ENCODE measurements at regions not wholly inside any gene's neighbourhood (a gene's known extent, or its start where the extent isn't known, plus 50 kb on each side); places are given as distances from the start of the nearest gene placed in this dataset.

DNA sequence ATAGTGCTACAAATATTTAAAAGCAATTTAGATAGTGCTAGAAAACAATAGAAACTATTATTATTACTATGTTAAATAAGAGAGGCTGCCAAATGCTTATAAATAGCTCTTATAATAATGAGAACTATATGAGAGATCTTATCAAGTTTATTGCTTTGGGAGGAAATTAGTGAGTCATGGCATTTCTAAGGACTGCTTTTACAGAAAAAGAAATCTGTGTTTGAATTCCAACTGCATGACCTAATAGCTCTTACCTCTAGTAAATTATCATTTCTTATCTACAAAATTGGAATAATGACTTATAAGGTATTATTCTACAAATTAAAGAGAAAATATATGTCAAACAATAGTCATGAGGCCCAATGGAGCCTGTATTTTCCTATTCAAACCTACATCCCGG lies 177.2 kb downstream of the GABRG1 start:
- WGBS, 3 donors, result 81 to 84% (median 82%) methylated on average over 1 of the region's 1 CpG
- H3K4me3 ChIP-seq, result no peak overlapping the region
- H3K27ac ChIP-seq, result no peak overlapping the region
- H3K36me3 ChIP-seq, result no peaks in the 10 kb centered on the region
- intact Hi-C loops (cut with DNase I), result loop anchor here in 1 of 4 donors (10.0 kb wide), 1 partner anchor 1932 kb away; no protein-coding TSS in a partner anchor
- no peaks in the 10 kb centered on the region for H3K4me1 ChIP-seq (ENCODE audit: insufficient read depth)
- TF ChIP-seq POLR2A (IDR thresholded peaks at IDR 0.05) (no peak), EP300 (IDR thresholded peaks at IDR 0.05) (no peak)
- TF ChIP-seq, protein P1, sequence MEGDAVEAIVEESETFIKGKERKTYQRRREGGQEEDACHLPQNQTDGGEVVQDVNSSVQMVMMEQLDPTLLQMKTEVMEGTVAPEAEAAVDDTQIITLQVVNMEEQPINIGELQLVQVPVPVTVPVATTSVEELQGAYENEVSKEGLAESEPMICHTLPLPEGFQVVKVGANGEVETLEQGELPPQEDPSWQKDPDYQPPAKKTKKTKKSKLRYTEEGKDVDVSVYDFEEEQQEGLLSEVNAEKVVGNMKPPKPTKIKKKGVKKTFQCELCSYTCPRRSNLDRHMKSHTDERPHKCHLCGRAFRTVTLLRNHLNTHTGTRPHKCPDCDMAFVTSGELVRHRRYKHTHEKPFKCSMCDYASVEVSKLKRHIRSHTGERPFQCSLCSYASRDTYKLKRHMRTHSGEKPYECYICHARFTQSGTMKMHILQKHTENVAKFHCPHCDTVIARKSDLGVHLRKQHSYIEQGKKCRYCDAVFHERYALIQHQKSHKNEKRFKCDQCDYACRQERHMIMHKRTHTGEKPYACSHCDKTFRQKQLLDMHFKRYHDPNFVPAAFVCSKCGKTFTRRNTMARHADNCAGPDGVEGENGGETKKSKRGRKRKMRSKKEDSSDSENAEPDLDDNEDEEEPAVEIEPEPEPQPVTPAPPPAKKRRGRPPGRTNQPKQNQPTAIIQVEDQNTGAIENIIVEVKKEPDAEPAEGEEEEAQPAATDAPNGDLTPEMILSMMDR (IDR thresholded peaks at IDR 0.05), result no peak
- no peak for DNase-seq
- no peaks in the 10 kb centered on the region for H3K27me3 ChIP-seq
- H3K9me3 ChIP-seq, result no peaks in the 10 kb centered on the region

DNA sequence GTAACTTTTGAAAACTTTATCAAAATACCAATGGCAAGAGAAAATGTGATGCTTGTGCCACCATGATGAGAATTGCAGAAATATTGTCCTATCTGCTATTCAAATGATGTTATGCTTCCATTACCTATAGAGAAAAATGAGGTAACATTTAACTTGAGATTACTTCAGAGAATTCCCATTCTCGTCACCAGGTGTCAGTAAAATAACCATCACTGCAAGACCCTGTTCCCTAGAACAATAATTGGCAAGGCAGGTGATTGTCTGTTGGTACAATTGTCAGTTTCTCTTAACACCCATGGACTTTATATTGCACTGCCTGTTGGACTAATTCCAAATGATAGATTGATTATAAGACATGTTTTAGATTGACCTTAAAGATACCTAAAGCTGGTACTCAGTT lies 179.9 kb downstream of the GABRG1 start:
- H3K9me3 ChIP-seq, result no peaks in the 10 kb centered on the region
- no peaks in the 10 kb centered on the region for H3K36me3 ChIP-seq
- no peaks in the 10 kb centered on the region for H3K27me3 ChIP-seq
- H3K4me1 ChIP-seq (ENCODE audit: insufficient read depth), result no peaks in the 10 kb centered on the region
- intact Hi-C loops (cut with DNase I), result loop anchor here in 1 of 4 donors (10.0 kb wide), 1 partner anchor 1929 kb away; no protein-coding TSS in a partner anchor
- H3K4me3 ChIP-seq, result no peak overlapping the region
- no peak for TF ChIP-seq EP300 (IDR thresholded peaks at IDR 0.05)
- TF ChIP-seq, protein P1 (IDR thresholded peaks at IDR 0.05), result no peak
- no peak for TF ChIP-seq POLR2A (IDR thresholded peaks at IDR 0.05)
- H3K27ac ChIP-seq, result no peak overlapping the region
- no peak for DNase-seq
- 39 to 57% (median 49%) methylated on average over 1 of the region's 1 CpG for WGBS, 3 donors

DNA sequence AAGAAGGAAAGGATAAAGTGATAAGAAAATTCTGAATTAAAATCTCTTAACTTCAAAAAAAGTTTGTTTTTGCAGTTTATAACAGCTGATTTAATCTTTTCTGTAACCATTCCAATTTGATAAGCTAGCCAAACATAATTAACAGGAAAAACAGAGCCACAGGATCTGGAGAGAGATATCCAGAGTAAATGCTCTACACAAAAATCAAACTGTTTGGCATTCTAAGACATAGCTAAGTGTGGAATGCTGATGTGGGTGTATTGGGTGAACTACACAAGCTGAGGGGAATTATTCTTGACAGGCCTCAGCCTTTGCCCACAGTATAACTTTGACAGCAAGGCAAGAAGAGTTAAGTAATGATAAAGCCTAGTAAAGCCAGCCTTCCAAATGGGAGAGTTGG lies 184.8 kb downstream of the GABRG1 start:
- H3K4me3 ChIP-seq, result no peak overlapping the region
- no peaks in the 10 kb centered on the region for H3K9me3 ChIP-seq
- no peaks in the 10 kb centered on the region for H3K4me1 ChIP-seq (ENCODE audit: insufficient read depth)
- H3K27ac ChIP-seq, result no peak overlapping the region
- TF ChIP-seq EP300 (IDR thresholded peaks at IDR 0.05) (no peak), POLR2A (IDR thresholded peaks at IDR 0.05) (no peak)
- TF ChIP-seq, protein P1 (IDR thresholded peaks at IDR 0.05), result no peak
- intact Hi-C loops (cut with DNase I), result no loop called here
- no peaks in the 10 kb centered on the region for H3K27me3 ChIP-seq
- H3K36me3 ChIP-seq, result no peaks in the 10 kb centered on the region
- no peak for DNase-seq

DNA sequence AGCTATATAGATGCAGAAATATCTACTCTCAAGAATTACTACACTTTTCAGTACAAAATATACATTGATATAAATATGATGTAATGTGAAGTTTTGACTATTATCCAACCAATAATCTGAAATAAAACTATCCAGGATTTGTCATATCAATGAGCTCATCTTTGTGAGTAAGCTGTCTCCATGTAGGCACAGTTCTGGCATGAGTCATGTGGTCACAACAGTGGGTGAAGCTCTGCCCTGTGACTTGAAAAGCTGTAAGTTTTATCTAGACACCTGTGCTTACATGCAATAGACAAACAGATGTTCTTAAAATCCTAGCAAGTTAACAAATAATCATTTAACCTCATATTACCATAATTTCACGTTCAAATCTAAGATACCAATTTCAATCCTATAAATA lies 192.7 kb downstream of the GABRG1 start:
- H3K9me3 ChIP-seq, result no peaks in the 10 kb centered on the region
- H3K27ac ChIP-seq, result no peak overlapping the region
- DNase-seq, result no peak
- no peaks in the 10 kb centered on the region for H3K36me3 ChIP-seq
- no peak overlapping the region for H3K4me3 ChIP-seq
- H3K27me3 ChIP-seq, result no peaks in the 10 kb centered on the region
- intact Hi-C loops (cut with DNase I), result no loop called here
- WGBS, 3 donors, result 46 to 57% (median 54%) methylated on average over 1 of the region's 1 CpG
- TF ChIP-seq, protein P1 (IDR thresholded peaks at IDR 0.05), result no peak
- TF ChIP-seq EP300 (IDR thresholded peaks at IDR 0.05) (no peak), POLR2A (IDR thresholded peaks at IDR 0.05) (no peak)
- no peaks in the 10 kb centered on the region for H3K4me1 ChIP-seq (ENCODE audit: insufficient read depth)

DNA sequence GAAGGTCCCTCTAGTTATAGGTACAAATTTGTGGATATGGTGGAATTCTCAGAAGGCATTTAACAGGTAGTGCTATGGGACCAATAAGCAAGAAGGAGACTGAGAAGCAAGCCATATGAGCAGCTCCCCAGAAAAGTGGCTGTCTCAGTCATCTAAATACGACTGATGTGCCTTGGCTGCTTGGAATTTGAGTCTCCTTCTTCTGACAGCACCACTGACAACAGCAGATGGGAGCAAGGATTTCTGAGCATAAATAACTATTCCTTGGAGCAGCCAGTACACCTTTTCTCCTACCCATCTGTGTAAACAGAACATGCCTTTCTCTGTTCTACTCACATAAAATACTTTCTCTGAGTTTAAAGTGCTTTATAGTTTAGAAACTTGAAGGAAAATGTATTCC lies 196.2 kb downstream of the GABRG1 start:
- no peak overlapping the region for H3K4me3 ChIP-seq
- intact Hi-C loops (cut with DNase I), result no loop called here
- no peaks in the 10 kb centered on the region for H3K4me1 ChIP-seq (ENCODE audit: insufficient read depth)
- no peak for DNase-seq
- H3K9me3 ChIP-seq, result no peaks in the 10 kb centered on the region
- no peak overlapping the region for H3K27ac ChIP-seq
- no peak for TF ChIP-seq EP300 (IDR thresholded peaks at IDR 0.05)
- no peak for TF ChIP-seq POLR2A (IDR thresholded peaks at IDR 0.05)
- TF ChIP-seq, protein P1 (IDR thresholded peaks at IDR 0.05), result no peak
- no peaks in the 10 kb centered on the region for H3K36me3 ChIP-seq
- 48 to 50% (median 49%) methylated on average over 1 of the region's 1 CpG for WGBS, 3 donors
- no peaks in the 10 kb centered on the region for H3K27me3 ChIP-seq
